ENCODE measurements at regions not wholly inside any gene's neighbourhood (a gene's known extent, or its start where the extent isn't known, plus 50 kb on each side); places are given as distances from the start of the nearest gene placed in this dataset.

GRCh38 chr17:71251951-71252350 is 868.9 kb upstream of the SOX9 start:
- FAIRE-seq = no peak
- POLR2A ChIA-PET = no interaction called here
- no peak overlapping the region for H3K27ac ChIP-seq
- TF ChIP-seq MAZ (IDR thresholded peaks at IDR 0.05; ENCODE audit: borderline replicate concordance, low read depth, low read length) (no peak), HOXA7 (CRISPR knock-in tag; IDR thresholded peaks at IDR 0.05) (no peak), EP300 (IDR thresholded peaks at IDR 0.05) (no peak), RARB (CRISPR knock-in tag; IDR thresholded peaks at IDR 0.05) (no peak), EHF (CRISPR knock-in tag; IDR thresholded peaks at IDR 0.05) (no peak), BHLHE40 (IDR thresholded peaks at IDR 0.05; ENCODE audit: low read depth, low read length) (no peak), RAD21 (conservative IDR thresholded peaks at IDR 0.05 in 1 of 2, IDR thresholded peaks at IDR 0.05 in 1 of 2) (no peak), CHD2 (IDR thresholded peaks at IDR 0.05; ENCODE audit: low read length, partially characterized antibody) (no peak), KDM5A (IDR thresholded peaks at IDR 0.05) (no peak)
- ATAC-seq = no peak
- 38% methylated on average over 2 of the region's 2 CpGs for WGBS (ENCODE audit: missing lambda C conversion rate)
- H3K4me1 ChIP-seq = no peaks in the 10 kb centered on the region
- no peak for DNase-seq (ENCODE audit: low read depth in 1 of 2, low spot score in 1 of 2)
- no peak overlapping the region for H3K4me3 ChIP-seq
- H3K9me3 ChIP-seq = no peaks in the 10 kb centered on the region
- no peak overlapping the region for H3K4me2 ChIP-seq
- CTCF ChIA-PET = no interaction called here

GRCh38 chr17:71252436-71252835 is 868.4 kb upstream of the SOX9 start:
- no peak for TF ChIP-seq TP53 (CRISPR knock-in tag; IDR thresholded peaks at IDR 0.05)
- no peak for TF ChIP-seq HEYL (CRISPR knock-in tag; IDR thresholded peaks at IDR 0.05)
- no peak for TF ChIP-seq SMC3 (IDR thresholded peaks at IDR 0.05)
- no peak for TF ChIP-seq HOXB13 (CRISPR knock-in tag; IDR thresholded peaks at IDR 0.05; ENCODE audit: low read depth)
- no peak for TF ChIP-seq ESRRA (IDR thresholded peaks at IDR 0.05; ENCODE audit: borderline replicate concordance, low read length)
- no peak for TF ChIP-seq POLR2AphosphoS2 (conservative IDR thresholded peaks at IDR 0.05; ENCODE audit: low read length)
- TF ChIP-seq HES2 (IDR thresholded peaks at IDR 0.05) = no peak
- TF ChIP-seq REST (IDR thresholded peaks at IDR 0.05) = no peak
- TF ChIP-seq BHLHE40 (IDR thresholded peaks at IDR 0.05; ENCODE audit: low read depth, low read length) = no peak
- no peak for TF ChIP-seq ELK1 (IDR thresholded peaks at IDR 0.05; ENCODE audit: low read depth, low read length)
- TF ChIP-seq ZFP36 (IDR thresholded peaks at IDR 0.05; ENCODE audit: borderline replicate concordance, partially characterized antibody) = no peak
- TF ChIP-seq CTCF (IDR thresholded peaks at IDR 0.05) = no peak
- TF ChIP-seq FOSB (CRISPR knock-in tag; IDR thresholded peaks at IDR 0.05) = no peak
- no peak for TF ChIP-seq MAX (IDR thresholded peaks at IDR 0.05)
- TF ChIP-seq MAZ (IDR thresholded peaks at IDR 0.05; ENCODE audit: borderline replicate concordance, low read depth, low read length) = no peak
- no peak overlapping the region for H3K27ac ChIP-seq
- ATAC-seq (no peak), DNase-seq (ENCODE audit: low read depth in 1 of 2, low spot score in 1 of 2) (no peak), FAIRE-seq (peak; percentile 32)
- no peaks in the 10 kb centered on the region for H3K4me1 ChIP-seq
- H3K4me2 ChIP-seq = no peak overlapping the region
- ChIA-PET POLR2A (no interaction called here), CTCF (no interaction called here)
- no peaks in the 10 kb centered on the region for H3K9me3 ChIP-seq
- WGBS (ENCODE audit: missing lambda C conversion rate) = 37% methylated on average over 1 of the region's 1 CpG
- H3K4me3 ChIP-seq = no peak overlapping the region
